H9 (cell line): ENCODE measurements at regions not wholly inside any gene's neighbourhood (a gene's known extent, or its start where the extent isn't known, plus 50 kb on each side); places are given as distances from the start of the nearest gene placed in this dataset.

Experiments
- DNase-seq: peaks from one replicate; pipeline ENCODE4 v3.0.0-alpha.2; 2017
- H2AFZ ChIP-seq: one replicate; pipeline ENCODE4 v1.6.1; 2013; ENCODE audit warnings: mild to moderate bottlenecking, low read length, control low read depth, moderate library complexity
- H2AK5ac ChIP-seq: 2 replicates; pipeline ENCODE4 v1.6.1; 2013; ENCODE audit warnings: low read length, control low read depth, mixed read lengths; ENCODE audit not compliant: insufficient read length
- H2BK120ac ChIP-seq: one replicate; pipeline ENCODE4 v1.6.1; 2013; ENCODE audit warnings: low read depth, mild to moderate bottlenecking, low read length, control low read depth, inconsistent platforms; ENCODE audit not compliant: poor library complexity, severe bottlenecking
- H2BK12ac ChIP-seq: 2 replicates; pipeline ENCODE4 v1.6.1; 2013; ENCODE audit warnings: low read length, control low read depth, mixed read lengths, low read depth; ENCODE audit not compliant: insufficient read length
- H2BK15ac ChIP-seq: 2 replicates; pipeline ENCODE4 v1.6.1; 2013; ENCODE audit warnings: low read depth, low read length, control low read depth
- H2BK20ac ChIP-seq: one replicate; pipeline ENCODE4 v1.6.1; 2013; ENCODE audit warnings: low read depth, mild to moderate bottlenecking, low read length, control low read depth, inconsistent platforms; ENCODE audit not compliant: poor library complexity, severe bottlenecking
- H2BK5ac ChIP-seq: 2 replicates; pipeline ENCODE4 v1.6.1; 2013; ENCODE audit warnings: low read length, control low read depth, mixed read lengths; ENCODE audit not compliant: insufficient read length
- H3K14ac ChIP-seq: 2 replicates; pipeline ENCODE4 v1.6.1; 2013; ENCODE audit warnings: low read length, control low read depth; ENCODE audit not compliant: insufficient read depth
- H3K18ac ChIP-seq: 2 replicates; pipeline ENCODE4 v1.6.1; 2013; ENCODE audit warnings: low read depth, mild to moderate bottlenecking, mixed read lengths, low read length, control low read depth; ENCODE audit not compliant: insufficient read length
- H3K23ac ChIP-seq: 2 replicates; pipeline ENCODE4 v1.6.1; 2013; ENCODE audit warnings: low read length, control low read depth, mixed read lengths, low read depth; ENCODE audit not compliant: insufficient read length
- H3K23me2 ChIP-seq: 2 replicates; pipeline ENCODE4 v1.6.1; 2013; ENCODE audit warnings: low read depth, mild to moderate bottlenecking, mixed read lengths, low read length, control low read depth; ENCODE audit not compliant: insufficient read length, poor library complexity, severe bottlenecking
- H3K27ac ChIP-seq: 2 replicates; pipeline ENCODE4 v1.5.1; 2013; ENCODE audit warnings: low read length, control low read depth, mixed read lengths, low read depth; ENCODE audit not compliant: insufficient read length
- H3K27me3 ChIP-seq: 2 replicates; pipeline ENCODE4 v1.6.1; 2013; ENCODE audit warnings: low read length, control low read depth, inconsistent platforms; ENCODE audit not compliant: insufficient read depth
- H3K4ac ChIP-seq: 2 replicates; pipeline ENCODE4 v1.6.1; 2013; ENCODE audit warnings: low read depth, mild to moderate bottlenecking, control low read depth, inconsistent platforms, low read length, moderate library complexity
- H3K4me1 ChIP-seq: 2 replicates; pipeline ENCODE4 v1.6.1; 2013; ENCODE audit warnings: low read length, control low read depth, inconsistent platforms; ENCODE audit not compliant: insufficient read depth
- H3K4me2 ChIP-seq: 2 replicates; pipeline ENCODE4 v1.6.1; 2013; ENCODE audit warnings: low read length, control low read depth, mixed read lengths; ENCODE audit not compliant: insufficient read length, insufficient read depth
- H3K56ac ChIP-seq: 2 replicates; pipeline ENCODE4 v1.6.1; 2013; ENCODE audit warnings: low read depth, mild to moderate bottlenecking, mixed read lengths, low read length, control low read depth; ENCODE audit not compliant: insufficient read length
- H3K79me1 ChIP-seq: 2 replicates; pipeline ENCODE4 v1.6.1; 2013; ENCODE audit warnings: low read depth, mild to moderate bottlenecking, moderate library complexity, low read length, control low read depth, inconsistent platforms; ENCODE audit not compliant: insufficient read depth, poor library complexity, severe bottlenecking
- H3K79me2 ChIP-seq: 2 replicates; pipeline ENCODE4 v1.6.1; 2013; ENCODE audit warnings: low read length, control low read depth, inconsistent platforms; ENCODE audit not compliant: insufficient read depth
- H3K9ac ChIP-seq: 2 replicates; pipeline ENCODE4 v1.6.1; 2013; ENCODE audit warnings: low read length, control low read depth, mixed read lengths; ENCODE audit not compliant: insufficient read length; ENCODE audit errors: extremely low read depth
- H3K9me3 ChIP-seq: one replicate; pipeline ENCODE4 v1.6.1; 2013; ENCODE audit warnings: low read depth, low read length, inconsistent platforms; ENCODE audit not compliant: control insufficient read depth
- H3T11ph ChIP-seq: one replicate; pipeline ENCODE4 v1.6.1; 2013; ENCODE audit warnings: mild to moderate bottlenecking, low read length, control low read depth, inconsistent platforms
- H4K20me1 ChIP-seq: one replicate; pipeline ENCODE4 v1.6.1; 2013; ENCODE audit not compliant: control insufficient read depth, insufficient read length, insufficient read depth
- H4K5ac ChIP-seq: 2 replicates; pipeline ENCODE4 v1.6.1; 2013; ENCODE audit warnings: low read depth, mild to moderate bottlenecking, mixed read lengths, low read length, control low read depth; ENCODE audit not compliant: insufficient read length
- H4K8ac ChIP-seq: replicated peaks from 2 replicates; pipeline ENCODE4 v1.6.1; 2013; ENCODE audit warnings: low read length, control low read depth, mixed read lengths, low read depth; ENCODE audit not compliant: insufficient read length
- H4K91ac ChIP-seq: 2 replicates; pipeline ENCODE4 v1.6.1; 2013; ENCODE audit warnings: low read depth, mild to moderate bottlenecking, moderate library complexity, mixed read lengths, low read length, control low read depth; ENCODE audit not compliant: insufficient read length
- H3K27ac Mint-ChIP-seq, 3 experiments: 2 replicates in 2 of 3; 3 replicates in 1 of 3; pipeline ENCODE4 v1.8.0; 2020 to 2021; ENCODE audit warnings: mixed read lengths in 3 of 3, mild to moderate bottlenecking in 1 of 3, moderate library complexity in 1 of 3
- H3K27me3 Mint-ChIP-seq: 2 replicates; pipeline ENCODE4 v1.8.0; 2021; ENCODE audit warnings: low read depth, mild to moderate bottlenecking, moderate library complexity, mixed read lengths
- H3K36me3 Mint-ChIP-seq, 3 experiments: 2 replicates in 2 of 3; 3 replicates in 1 of 3; pipeline ENCODE4 v1.8.0; 2020 to 2021; ENCODE audit warnings: low read depth in 3 of 3, mixed read lengths in 3 of 3; ENCODE audit not compliant: insufficient read depth in 1 of 3
- H3K4me1 Mint-ChIP-seq, 2 experiments: 2 replicates each; pipeline ENCODE4 v1.8.0; 2020; ENCODE audit warnings: mixed read lengths in 2 of 2
- H3K4me3 Mint-ChIP-seq, 2 experiments: 2 replicates in 1 of 2; 3 replicates in 1 of 2; pipeline ENCODE4 v1.8.0; 2020 to 2021; ENCODE audit warnings: mild to moderate bottlenecking in 2 of 2, mixed read lengths in 2 of 2, moderate library complexity in 1 of 2
- H3K9me3 Mint-ChIP-seq, 2 experiments: 2 replicates in 1 of 2; 3 replicates in 1 of 2; pipeline ENCODE4 v1.8.0; 2020; ENCODE audit warnings: mild to moderate bottlenecking in 2 of 2, mixed read lengths in 2 of 2, moderate library complexity in 1 of 2
- CTCF ChIP-seq: fragments of 200-600 bp; sonication (generic); conservative IDR thresholded peaks from 3 replicates; pipeline ENCODE4 v1.8.0; 2021; ENCODE audit warnings: antibody characterized with exemption, mild to moderate bottlenecking
- WGBS: extraction: QIAGEN DNeasy Blood & Tissue Kit; methylation state at CpG from one replicate; pipeline ENCODE4 v1.1.7; 2013; ENCODE audit warnings: missing lambda C conversion rate, low lambda C conversion rate, mixed read lengths; ENCODE audit not compliant: insufficient read length; ENCODE audit errors: extremely low coverage; 5-methylcytosine and 5-hydroxymethylcytosine counted together

GRCh38 chr5:98103807-98104206, 669.7 kb upstream of the RGMB start:
- Histone ChIP-seq H3K4me1 (no peaks in the 10 kb centered on the region), H4K20me1 (no peaks in the 10 kb centered on the region), H3K4me2 (no peak overlapping the region), H4K5ac (no peak overlapping the region), H4K8ac (no peak overlapping the region), H2BK20ac (no peak overlapping the region), H3K79me2 (no peaks in the 10 kb centered on the region), H2BK5ac (no peak overlapping the region), H3K9ac (no peak overlapping the region), H3K18ac (no peak overlapping the region), H3K79me1 (no peaks in the 10 kb centered on the region), H2AK5ac (no peak overlapping the region), H3K9me3 (no peaks in the 10 kb centered on the region), H3K23ac (no peak overlapping the region), H2BK12ac (no peak overlapping the region), H3K27ac (no peak overlapping the region), H3K56ac (no peak overlapping the region), H3K23me2 (no peaks in the 10 kb centered on the region), H4K91ac (no peak overlapping the region), H3K27me3 (no peaks in the 10 kb centered on the region), H2BK120ac (no peak overlapping the region), H2BK15ac (no peak overlapping the region), H2AFZ (no peak overlapping the region), H3K14ac (no peak overlapping the region), H3K4ac (no peak overlapping the region), H3T11ph (no peak overlapping the region)
- Mint-ChIP-seq H3K4me1 (no peaks in the 10 kb centered on the region), H3K36me3 (no peaks in the 10 kb centered on the region), H3K27me3 (no peaks in the 10 kb centered on the region), H3K4me3 (no peak overlapping the region), H3K9me3 (no peaks in the 10 kb centered on the region), H3K27ac (no peak overlapping the region)
- TF ChIP-seq CTCF, result no peak
- DNase-seq, result no peak
- no CpG with 5 or more reads among the region's 5 CpGs for WGBS
